ENCODE measurements at regions not wholly inside any gene's neighbourhood (a gene's known extent, or its start where the extent isn't known, plus 50 kb on each side); places are given as distances from the start of the nearest gene placed in this dataset.

DNA sequence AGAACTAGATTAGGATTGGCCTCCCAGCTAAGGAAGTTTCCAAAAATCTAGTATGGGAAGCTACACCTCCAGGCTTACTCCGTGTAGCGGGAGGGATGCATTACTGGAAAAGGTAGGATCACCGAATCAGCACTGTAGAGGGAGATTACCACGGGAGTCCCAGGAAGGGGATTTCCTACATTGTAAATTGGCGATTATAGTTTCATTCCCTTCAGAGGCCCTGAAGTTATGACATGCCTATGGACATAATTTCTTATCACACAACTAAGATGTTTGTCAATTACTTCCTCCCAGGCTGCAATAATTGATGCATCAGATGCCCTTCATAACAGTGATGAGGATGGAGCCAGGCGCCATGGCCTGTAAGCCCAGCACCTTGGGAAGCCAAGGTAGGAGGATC, 71.2 kb upstream of the NR4A3 start:
- TF ChIP-seq POLR2A (IDR thresholded peaks at IDR 0.05) (no peak), CTCF (IDR thresholded peaks at IDR 0.05) (no peak)
